GM18951 (cell line): ENCODE measurements at regions not wholly inside any gene's neighbourhood (a gene's known extent, or its start where the extent isn't known, plus 50 kb on each side); places are given as distances from the start of the nearest gene placed in this dataset.
"Not testable (repeated sequence)": the region's sequence is repeated elsewhere in the genome, so short reads cannot be mapped to it uniquely, and the experiment has no call there.

Source experiments
- POLR2A ChIP-seq: IDR thresholded peaks from 4 replicates; pipeline ENCODE4 v1.6.1; 2011; ENCODE audit warnings: mild to moderate bottlenecking; ENCODE audit not compliant: insufficient read length, insufficient read depth; ENCODE audit errors: extremely low read depth
- in situ Hi-C: fragments of 300-500 bp; cut with MboI; formaldehyde crosslinking; loops from one replicate; pipeline ENCODE4 v1.12.0; 2022; ENCODE audit warnings: low sequenced_read_pairs, mixed read lengths, inconsistent platforms; ENCODE audit not compliant: unreplicated experiment

GRCh38 chr7:113197274-113197673 is 78.9 kb upstream of the SMIM30 start:
- in situ Hi-C loops = no loop called here
- TF ChIP-seq POLR2A = no peak

DNA sequence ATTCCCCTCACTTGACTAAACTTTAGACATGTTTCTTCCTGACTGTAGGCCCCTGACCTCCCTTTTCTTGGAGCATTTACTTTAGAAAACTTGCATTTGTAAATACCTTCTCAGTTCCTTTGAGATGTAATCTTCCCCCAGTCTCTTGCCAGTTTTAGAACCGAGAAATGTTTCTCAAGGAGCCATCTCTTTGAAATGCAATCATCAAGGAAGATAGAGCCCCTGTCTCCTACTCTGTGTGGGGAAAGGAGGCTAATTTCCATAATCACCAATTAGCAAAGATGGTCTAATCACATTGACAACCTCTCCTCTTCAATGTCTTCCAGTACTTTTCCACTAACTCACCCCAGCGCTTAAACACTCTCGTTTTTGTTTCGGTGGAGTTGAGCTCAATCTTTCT is 70.0 kb upstream of the SMIM30 start:
- TF ChIP-seq POLR2A = no peak
- in situ Hi-C loops = no loop called here

DNA sequence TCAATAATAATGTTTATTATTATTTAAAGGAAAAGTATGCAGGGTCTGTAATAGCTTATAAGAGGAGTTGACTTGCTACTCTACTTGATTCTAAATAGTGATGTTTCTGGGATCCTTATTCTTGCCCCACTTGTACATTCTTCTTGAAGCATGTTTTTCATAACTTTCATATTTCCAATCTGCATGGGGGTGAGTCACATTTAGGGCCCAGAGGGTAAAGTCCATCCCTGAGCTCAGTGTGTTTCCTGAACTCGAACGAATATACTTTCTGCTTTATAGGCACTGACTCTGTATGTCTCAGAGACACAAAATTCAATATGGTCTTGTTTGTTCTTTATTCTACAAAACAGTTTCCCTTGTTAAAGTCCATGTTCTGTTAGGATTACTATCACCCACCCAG is 61.0 kb upstream of the SMIM30 start:
- no peak for TF ChIP-seq POLR2A
- in situ Hi-C loops = no loop called here

- in situ Hi-C loops = no loop called here
- no peak for TF ChIP-seq POLR2A
Measured at GRCh38 chr7:113176836-113177235, 58.5 kb upstream of the SMIM30 start.

DNA sequence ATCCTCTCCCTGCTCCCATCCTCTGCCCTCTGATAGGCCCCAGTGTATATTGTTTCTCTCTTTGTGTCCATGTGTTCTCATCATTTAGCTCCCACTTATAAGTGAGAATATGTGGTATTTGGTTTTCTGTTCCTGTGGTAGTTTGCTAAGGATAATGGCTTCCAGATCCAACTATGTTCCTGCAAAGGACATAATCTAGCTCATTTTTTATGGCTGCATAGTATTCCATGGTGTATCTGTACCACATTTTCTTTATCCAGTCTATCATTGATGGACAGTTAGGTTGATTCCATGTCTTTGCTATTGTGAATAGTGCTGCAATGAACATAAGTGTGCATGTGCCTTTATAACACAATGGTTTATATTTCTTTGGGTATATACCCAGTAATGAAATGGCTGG is 57.8 kb upstream of the SMIM30 start:
- in situ Hi-C loops = not testable (repeated sequence)

DNA sequence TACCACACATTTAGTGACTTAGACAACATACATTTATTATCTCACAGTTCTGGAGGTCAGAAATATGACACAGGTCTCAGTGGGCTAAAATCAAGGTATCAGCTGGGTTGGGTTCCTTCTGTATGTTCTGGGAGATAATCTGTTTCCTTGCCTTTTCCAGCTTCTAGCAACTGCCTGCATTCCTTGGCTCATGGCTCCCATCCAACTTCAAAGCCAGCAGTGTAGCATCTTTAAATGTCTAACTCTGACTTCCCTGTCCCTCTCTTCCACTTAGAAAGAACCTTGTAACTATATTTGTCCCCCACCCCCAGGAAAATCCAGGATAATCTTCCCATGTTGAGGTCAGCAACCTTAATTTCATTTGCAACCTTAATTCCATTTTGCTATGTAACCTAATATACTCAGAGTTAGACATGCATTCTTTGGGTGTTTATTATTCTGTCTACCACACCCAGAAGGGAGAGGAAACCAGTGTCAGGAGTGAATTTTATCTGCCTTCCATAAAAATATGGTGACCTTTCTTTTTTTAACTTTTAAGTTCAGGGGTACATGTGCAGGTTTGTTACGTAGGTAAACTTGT is 57.3 kb upstream of the SMIM30 start:
- in situ Hi-C loops = no loop called here
- no peak for TF ChIP-seq POLR2A

DNA sequence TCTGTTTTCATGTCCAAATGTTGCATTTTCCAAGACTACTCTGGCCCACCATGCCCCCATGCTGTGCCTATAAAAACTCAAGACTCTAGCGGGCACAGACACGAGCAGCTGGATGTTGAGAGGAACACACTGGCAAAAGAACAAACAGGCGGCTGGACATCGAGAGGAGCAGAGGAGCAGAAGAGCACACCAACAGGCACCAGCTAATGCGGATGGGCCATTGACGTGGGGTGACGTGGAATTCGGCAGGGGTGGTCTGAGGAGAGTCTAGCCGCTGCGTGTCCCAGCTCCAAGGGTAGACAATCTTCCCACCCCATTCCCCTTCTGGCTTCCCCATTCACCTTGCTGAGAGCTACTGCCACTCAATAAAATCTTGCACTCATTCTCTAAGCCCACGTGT is 54.4 kb upstream of the SMIM30 start:
- no peak for TF ChIP-seq POLR2A
- in situ Hi-C loops = no loop called here

GRCh38 chr7:113170591-113170990 is 52.2 kb upstream of the SMIM30 start:
- no peak for TF ChIP-seq POLR2A
- in situ Hi-C loops = no loop called here
